Colonic mucosa (tissue), 4 donors: ENCODE measurements at regions not wholly inside any gene's neighbourhood (a gene's known extent, or its start where the extent isn't known, plus 50 kb on each side); places are given as distances from the start of the nearest gene placed in this dataset.

Experiments
- DNase-seq: peaks from one replicate; pipeline ENCODE4 v3.0.0-alpha.2; 2020
- H3K27ac ChIP-seq: fragments of 200-600 bp; one replicate; pipeline ENCODE4 v1.8.0; 2021
- H3K27me3 ChIP-seq: fragments of 200-600 bp; one replicate; pipeline ENCODE4 v1.8.0; 2021
- H3K36me3 ChIP-seq: fragments of 200-600 bp; one replicate; pipeline ENCODE4 v1.8.0; 2021
- H3K4me1 ChIP-seq: fragments of 200-600 bp; one replicate; pipeline ENCODE4 v1.8.0; 2021; ENCODE audit warnings: mild to moderate bottlenecking
- H3K4me3 ChIP-seq: fragments of 200-600 bp; one replicate; pipeline ENCODE4 v1.8.0; 2021
- H3K9ac ChIP-seq, 2 donors: one replicate each; pipeline ENCODE4 v1.7.0; 2013; ENCODE audit warnings: control low read depth in 2 of 2, low read depth in 2 of 2, low read length in 2 of 2
- H3K9me3 ChIP-seq: fragments of 200-600 bp; one replicate; pipeline ENCODE4 v1.8.0; 2021
- CTCF ChIP-seq: fragments of 200-600 bp; IDR thresholded peaks from one replicate; pipeline ENCODE4 v1.8.0; 2022; ENCODE audit warnings: antibody characterized with exemption, mild to moderate bottlenecking
- intact Hi-C: fragments of 100-400 bp; cut with DNase I; formaldehyde crosslinking; loops from one replicate; pipeline ENCODE4 v1.14.1; 2022
- donor health status: healthy.
- donor health status: DM: no; HTN: no; CAD: no.
- donor health status: DM: no; HTN: no; CAD: no.

- intact Hi-C loops = no loop called here
- no peaks in the 10 kb centered on the region for H3K36me3 ChIP-seq
- no peak overlapping the region for H3K9ac ChIP-seq
- H3K4me1 ChIP-seq = no peaks in the 10 kb centered on the region
- DNase-seq = no peak
- H3K4me3 ChIP-seq = no peak overlapping the region
- H3K27me3 ChIP-seq = no peaks in the 10 kb centered on the region
- no peaks in the 10 kb centered on the region for H3K9me3 ChIP-seq
- TF ChIP-seq CTCF = no peak
- H3K27ac ChIP-seq = no peak overlapping the region
Observed at GRCh38 chr21:40952551-40953323, 105.8 kb upstream of the DSCAM start.

- no peak overlapping the region for H3K4me3 ChIP-seq
- DNase-seq = no peak
- H3K9ac ChIP-seq = no peak overlapping the region
- H3K9me3 ChIP-seq = no peaks in the 10 kb centered on the region
- no peak overlapping the region for H3K27ac ChIP-seq
- no peaks in the 10 kb centered on the region for H3K27me3 ChIP-seq
- H3K36me3 ChIP-seq = no peaks in the 10 kb centered on the region
- H3K4me1 ChIP-seq = no peaks in the 10 kb centered on the region
- intact Hi-C loops = no loop called here
- TF ChIP-seq CTCF = no peak
Observed at GRCh38 chr21:40964691-40965090, 117.7 kb upstream of the DSCAM start.

DNA sequence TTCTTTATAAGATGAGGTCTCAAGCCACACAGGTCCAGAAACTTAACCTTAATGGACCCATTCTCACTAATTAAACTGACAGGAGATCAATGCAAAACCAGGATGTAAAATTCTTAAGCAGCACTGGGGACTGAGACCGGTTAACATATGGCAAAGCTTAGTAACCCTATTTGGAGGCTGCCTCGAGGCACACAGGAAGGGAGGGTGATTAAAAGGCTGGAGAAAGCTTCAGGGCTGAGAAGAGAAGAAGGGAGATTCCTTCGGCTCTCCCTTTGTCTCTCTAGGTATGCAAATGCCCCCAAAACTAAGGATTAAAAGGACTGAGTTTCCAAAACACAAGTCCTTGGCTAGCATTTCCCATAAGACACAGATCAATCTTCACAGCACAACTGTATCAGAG lies 120.8 kb upstream of the DSCAM start:
- Histone ChIP-seq H3K4me3 (no peak overlapping the region), H3K9me3 (no peaks in the 10 kb centered on the region), H3K27me3 (no peaks in the 10 kb centered on the region), H3K27ac (no peak overlapping the region), H3K36me3 (no peaks in the 10 kb centered on the region), H3K4me1 (no peaks in the 10 kb centered on the region), H3K9ac (no peak overlapping the region)
- no peak for TF ChIP-seq CTCF
- intact Hi-C loops = no loop called here
- no peak for DNase-seq

- DNase-seq = no peak
- H3K27me3 ChIP-seq = no peaks in the 10 kb centered on the region
- H3K4me3 ChIP-seq = no peak overlapping the region
- no peak for TF ChIP-seq CTCF
- no peaks in the 10 kb centered on the region for H3K36me3 ChIP-seq
- no peaks in the 10 kb centered on the region for H3K9me3 ChIP-seq
- H3K4me1 ChIP-seq = no peaks in the 10 kb centered on the region
- H3K9ac ChIP-seq = no peak overlapping the region
- no peak overlapping the region for H3K27ac ChIP-seq
- intact Hi-C loops = no loop called here
Observed at GRCh38 chr21:40972151-40972550, 125.2 kb upstream of the DSCAM start.

DNA sequence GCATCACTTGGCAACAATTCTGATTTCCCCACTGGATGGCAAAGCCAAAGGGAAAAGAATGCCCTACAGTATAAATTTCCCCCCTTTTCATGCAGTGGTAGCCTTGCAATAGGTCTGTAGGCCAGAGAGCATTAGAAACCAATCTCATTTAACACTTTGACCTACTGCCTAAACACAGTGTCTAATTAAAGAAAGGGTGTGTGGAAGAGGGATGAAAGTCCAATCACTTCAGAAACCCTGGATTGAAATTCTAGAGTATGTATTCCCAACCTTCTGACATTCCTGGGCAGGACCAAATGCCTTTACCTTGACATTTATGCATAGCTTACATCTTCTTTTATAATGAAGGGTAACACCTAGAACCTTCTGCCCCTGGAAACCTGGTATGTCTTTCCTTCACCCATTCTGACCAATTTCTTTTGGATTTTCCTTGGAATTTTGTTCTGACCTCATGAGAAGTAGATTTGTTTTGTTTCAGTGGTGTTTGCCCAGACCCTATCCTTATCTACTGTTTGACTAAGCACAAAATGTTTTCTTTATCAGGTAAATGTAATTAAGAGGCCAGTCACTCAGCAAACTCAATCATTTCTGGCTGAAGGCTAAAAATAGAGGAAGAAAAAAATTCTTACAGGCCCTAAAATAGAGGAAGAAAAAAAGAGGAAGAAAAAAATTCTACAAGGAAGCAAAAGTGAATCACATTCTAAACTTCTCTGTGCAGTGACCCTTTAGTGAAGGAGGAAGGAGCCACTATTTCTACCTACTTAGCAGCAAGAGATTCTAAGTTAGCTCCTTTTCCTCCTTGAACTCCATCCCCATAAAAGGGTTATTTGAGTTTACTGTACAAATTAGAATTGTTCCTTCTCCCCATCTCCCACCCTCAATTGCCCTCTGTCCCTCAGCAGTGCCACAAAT lies 129.5 kb upstream of the DSCAM start:
- intact Hi-C loops = no loop called here
- H3K27ac ChIP-seq = no peak overlapping the region
- no peak for TF ChIP-seq CTCF
- H3K36me3 ChIP-seq = no peaks in the 10 kb centered on the region
- no peak for DNase-seq
- no peaks in the 10 kb centered on the region for H3K27me3 ChIP-seq
- no peaks in the 10 kb centered on the region for H3K9me3 ChIP-seq
- no peak overlapping the region for H3K9ac ChIP-seq
- no peaks in the 10 kb centered on the region for H3K4me1 ChIP-seq
- H3K4me3 ChIP-seq = no peak overlapping the region
